MM.1S (cell line): ENCODE measurements at regions not wholly inside any gene's neighbourhood (a gene's known extent, or its start where the extent isn't known, plus 50 kb on each side); places are given as distances from the start of the nearest gene placed in this dataset.

Experiments used
- DNase-seq: peaks from one replicate; pipeline ENCODE4 v3.0.0-alpha.2; 2015
- H2AFZ ChIP-seq: fragments of 300-600 bp; sonication (generic); 2 replicates; pipeline ENCODE4 v1.6.0; 2016; ENCODE audit warnings: antibody characterized with exemption, low read length
- H3F3A ChIP-seq: fragments of 300-600 bp; sonication (generic); 2 replicates; pipeline ENCODE4 v1.6.1; 2016; ENCODE audit warnings: mild to moderate bottlenecking, antibody characterized with exemption, low read length, moderate library complexity, mixed read lengths; ENCODE audit not compliant: insufficient read depth
- H3K27ac ChIP-seq: fragments of 300-600 bp; sonication (generic); 2 replicates; pipeline ENCODE4 v1.5.1; 2016; ENCODE audit warnings: mild to moderate bottlenecking, low read length
- H3K27me3 ChIP-seq: fragments of 300-600 bp; sonication (generic); replicated peaks from 2 replicates; pipeline ENCODE4 v1.6.0; 2016; ENCODE audit warnings: low read length; ENCODE audit not compliant: insufficient read depth
- H3K36me3 ChIP-seq: fragments of 300-600 bp; sonication (generic); replicated peaks from 2 replicates; pipeline ENCODE4 v1.6.1; 2016; ENCODE audit warnings: mild to moderate bottlenecking, low read length, mixed read lengths; ENCODE audit not compliant: insufficient read depth
- H3K4me1 ChIP-seq: fragments of 300-600 bp; sonication (generic); 2 replicates; pipeline ENCODE4 v1.6.1; 2016; ENCODE audit warnings: low read length, mixed read lengths
- H3K4me2 ChIP-seq: fragments of 300-600 bp; sonication (generic); 2 replicates; pipeline ENCODE4 v1.6.0; 2016; ENCODE audit warnings: low read depth, low read length
- H3K4me3 ChIP-seq: fragments of 300-600 bp; sonication (generic); 2 replicates; pipeline ENCODE4 v1.5.1; 2016; ENCODE audit warnings: low read length, mixed read lengths
- H3K79me2 ChIP-seq: fragments of 300-600 bp; sonication (generic); 2 replicates; pipeline ENCODE4 v1.6.1; 2016; ENCODE audit warnings: mixed run types, low read length, mixed read lengths
- H3K9ac ChIP-seq: fragments of 300-600 bp; sonication (generic); 2 replicates; pipeline ENCODE4 v1.6.1; 2016; ENCODE audit warnings: low read length, mixed read lengths
- H3K9me2 ChIP-seq: fragments of 300-600 bp; sonication (generic); replicated peaks from 2 replicates; pipeline ENCODE4 v1.6.1; 2016; ENCODE audit warnings: mild to moderate bottlenecking, low read length, mixed read lengths; ENCODE audit not compliant: insufficient read depth
- H3K9me3 ChIP-seq: fragments of 300-600 bp; sonication (generic); replicated peaks from 2 replicates; pipeline ENCODE4 v1.6.1; 2016; ENCODE audit warnings: mild to moderate bottlenecking, low read length, mixed read lengths; ENCODE audit not compliant: insufficient read depth
- H4K20me1 ChIP-seq: fragments of 300-600 bp; sonication (generic); 2 replicates; pipeline ENCODE4 v1.6.1; 2016; ENCODE audit warnings: mild to moderate bottlenecking, low read length, moderate library complexity, mixed read lengths; ENCODE audit not compliant: insufficient read depth
- CTCF ChIP-seq: fragments of 300-600 bp; sonication (generic); IDR thresholded peaks from 2 replicates; pipeline ENCODE4 v1.5.1; 2016; ENCODE audit warnings: antibody characterized with exemption, low read length, mixed read lengths
- EZH2 ChIP-seq: fragments of 300-600 bp; sonication (generic); optimal IDR thresholded peaks from 2 replicates; pipeline ENCODE3; 2017; ENCODE audit warnings: low read depth, mild to moderate bottlenecking, antibody characterized with exemption, low read length, mixed read lengths
- EZH2phosphoT487 ChIP-seq: fragments of 300-600 bp; sonication (generic); IDR thresholded peaks from 2 replicates; pipeline ENCODE4 v1.6.1; 2018; ENCODE audit warnings: antibody characterized with exemption, low read length

DNA sequence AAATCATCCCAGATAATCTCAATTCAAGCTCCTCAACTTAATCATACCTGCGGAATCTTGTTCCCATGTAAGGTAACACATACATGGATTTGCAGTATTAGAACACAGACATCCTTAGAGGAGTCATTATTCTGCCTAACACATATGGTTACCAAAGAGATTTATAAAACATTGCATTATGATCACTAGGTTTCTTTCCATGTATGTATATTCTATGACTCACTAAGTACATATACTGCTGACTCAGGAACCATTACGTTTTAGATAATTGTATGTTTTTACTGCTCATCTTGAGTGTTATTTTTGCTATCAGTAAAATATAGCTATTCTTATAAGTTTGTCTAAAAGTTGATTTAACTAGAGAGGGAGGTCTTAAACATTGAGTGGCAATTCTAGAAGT lies 182.9 kb downstream of the SLITRK6 start:
- H3K27ac ChIP-seq, result no peak overlapping the region
- H3K4me2 ChIP-seq, result no peak overlapping the region
- H3K9ac ChIP-seq, result no peak overlapping the region
- TF ChIP-seq EZH2phosphoT487, result no peak
- no peak for TF ChIP-seq CTCF
- no peak for TF ChIP-seq EZH2
- H3K36me3 ChIP-seq, result no peaks in the 10 kb centered on the region
- H4K20me1 ChIP-seq, result no peaks in the 10 kb centered on the region
- no peaks in the 10 kb centered on the region for H3K9me2 ChIP-seq
- DNase-seq, result no peak
- H2AFZ ChIP-seq, result no peak overlapping the region
- no peaks in the 10 kb centered on the region for H3K9me3 ChIP-seq
- H3K4me3 ChIP-seq, result no peak overlapping the region
- H3K79me2 ChIP-seq, result no peaks in the 10 kb centered on the region
- H3K27me3 ChIP-seq, result no peaks in the 10 kb centered on the region
- no peaks in the 10 kb centered on the region for H3K4me1 ChIP-seq
- no peaks in the 10 kb centered on the region for H3F3A ChIP-seq

- Histone ChIP-seq H3K9me3 (no peaks in the 10 kb centered on the region), H3F3A (no peaks in the 10 kb centered on the region), H4K20me1 (no peaks in the 10 kb centered on the region), H3K79me2 (no peaks in the 10 kb centered on the region), H3K9ac (no peak overlapping the region), H3K27ac (no peak overlapping the region), H3K27me3 (no peaks in the 10 kb centered on the region), H3K9me2 (no peaks in the 10 kb centered on the region), H3K36me3 (no peaks in the 10 kb centered on the region), H3K4me2 (no peak overlapping the region), H2AFZ (no peak overlapping the region), H3K4me3 (no peak overlapping the region), H3K4me1 (no peaks in the 10 kb centered on the region)
- no peak for DNase-seq
- TF ChIP-seq CTCF (no peak), EZH2 (no peak), EZH2phosphoT487 (no peak)
Measured at GRCh38 chr13:85615031-85615430, 184.2 kb downstream of the SLITRK6 start.

DNA sequence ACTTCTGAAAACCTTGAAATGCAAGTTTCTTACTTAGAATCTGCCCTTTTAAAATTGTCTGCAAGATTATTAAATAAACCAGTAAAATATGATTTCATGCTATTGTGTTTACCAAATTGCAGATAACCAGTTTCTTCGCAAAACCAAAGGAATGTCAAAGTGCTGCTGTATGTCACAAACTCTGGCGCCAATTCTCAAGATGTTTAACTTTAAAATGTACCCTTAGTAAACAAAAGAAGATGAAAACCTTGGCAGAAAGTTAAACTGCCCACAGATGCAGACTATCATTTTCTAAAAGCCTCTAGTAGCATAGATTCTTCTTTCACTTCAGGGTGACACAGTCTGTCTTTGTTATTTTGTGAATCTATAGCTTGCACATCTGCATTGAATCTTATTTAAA lies 189.2 kb downstream of the SLITRK6 start:
- Histone ChIP-seq H3K9ac (no peak overlapping the region), H2AFZ (no peak overlapping the region), H4K20me1 (no peaks in the 10 kb centered on the region), H3K79me2 (no peaks in the 10 kb centered on the region), H3K27ac (no peak overlapping the region), H3K9me3 (no peaks in the 10 kb centered on the region), H3K9me2 (no peaks in the 10 kb centered on the region), H3K36me3 (no peaks in the 10 kb centered on the region), H3K4me1 (no peaks in the 10 kb centered on the region), H3F3A (no peaks in the 10 kb centered on the region), H3K27me3 (no peaks in the 10 kb centered on the region), H3K4me3 (no peak overlapping the region), H3K4me2 (no peak overlapping the region)
- no peak for DNase-seq
- TF ChIP-seq EZH2 (no peak), CTCF (no peak), EZH2phosphoT487 (no peak)
